SK-N-SH (cell line): ENCODE measurements at regions not wholly inside any gene's neighbourhood (a gene's known extent, or its start where the extent isn't known, plus 50 kb on each side); places are given as distances from the start of the nearest gene placed in this dataset.
"Not testable (repeated sequence)": the region's sequence is repeated elsewhere in the genome, so short reads cannot be mapped to it uniquely, and the experiment has no call there.

Experiments used
- CTCF ChIP-seq: fragments of 200-600 bp; sonication (generic); IDR thresholded peaks from 2 replicates; pipeline ENCODE4 v1.6.1; 2017; ENCODE audit warnings: antibody characterized with exemption, mild to moderate bottlenecking, moderate library complexity
- ELF1 ChIP-seq: IDR thresholded peaks from 2 replicates; pipeline ENCODE4 v1.4.0; 2012
- FOXJ3 ChIP-seq: sonication (generic); formaldehyde crosslinking; IDR thresholded peaks from 2 replicates; pipeline ENCODE4 v1.5.1; 2020; ENCODE audit warnings: mild to moderate bottlenecking, missing genetic modification reagents
- GABPA ChIP-seq: IDR thresholded peaks from 2 replicates; pipeline ENCODE4 v1.4.0; 2012; ENCODE audit warnings: low read depth, mild to moderate bottlenecking
- MAX ChIP-seq: IDR thresholded peaks from 2 replicates; pipeline ENCODE4 v1.4.0; 2012; ENCODE audit warnings: low read depth
- MEF2A ChIP-seq: IDR thresholded peaks from 2 replicates; pipeline ENCODE4 v1.4.0; 2012; ENCODE audit warnings: low read depth, borderline replicate concordance
- NRF1 ChIP-seq: IDR thresholded peaks from 2 replicates; pipeline ENCODE4 v1.6.1; 2012; ENCODE audit warnings: low read depth, mild to moderate bottlenecking, low read length
- SMC3 ChIP-seq: IDR thresholded peaks from 2 replicates; pipeline ENCODE4 v1.6.1; 2012; ENCODE audit warnings: low read depth, low read length, improper control_type of control experiment
- USF1 ChIP-seq: IDR thresholded peaks from 2 replicates; pipeline ENCODE4 v1.4.0; 2012; ENCODE audit warnings: low read depth, borderline replicate concordance

GRCh38 chr14:94820932-94821331 is 51.0 kb upstream of the GSC start:
- not testable (repeated sequence) for TF ChIP-seq CTCF; GABPA; MAX; ELF1; NRF1; USF1; FOXJ3 (CRISPR knock-in tag); SMC3; MEF2A
